Mammary epithelial cell (primary cell): ENCODE measurements at regions not wholly inside any gene's neighbourhood (a gene's known extent, or its start where the extent isn't known, plus 50 kb on each side); places are given as distances from the start of the nearest gene placed in this dataset.

Source experiments
- EZH2 ChIP-seq: IDR thresholded peaks from 2 replicates; pipeline ENCODE4 v1.6.1; 2012; ENCODE audit warnings: low read length, inconsistent platforms, borderline replicate concordance
- TF ChIP-seq, protein P1 (sequence below), 2 donors: IDR thresholded peaks in 1 of 2; conservative IDR thresholded peaks in 1 of 2; 2 replicates each; pipeline ENCODE4 v1.5.1; 2011 to 2012; ENCODE audit warnings: inconsistent platforms in 2 of 2, low read length in 2 of 2, mild to moderate bottlenecking in 2 of 2, control low read depth in 1 of 2, low read depth in 1 of 2; ENCODE audit not compliant: insufficient read depth in 1 of 2; ENCODE audit errors: extremely low read depth in 1 of 2

DNA sequence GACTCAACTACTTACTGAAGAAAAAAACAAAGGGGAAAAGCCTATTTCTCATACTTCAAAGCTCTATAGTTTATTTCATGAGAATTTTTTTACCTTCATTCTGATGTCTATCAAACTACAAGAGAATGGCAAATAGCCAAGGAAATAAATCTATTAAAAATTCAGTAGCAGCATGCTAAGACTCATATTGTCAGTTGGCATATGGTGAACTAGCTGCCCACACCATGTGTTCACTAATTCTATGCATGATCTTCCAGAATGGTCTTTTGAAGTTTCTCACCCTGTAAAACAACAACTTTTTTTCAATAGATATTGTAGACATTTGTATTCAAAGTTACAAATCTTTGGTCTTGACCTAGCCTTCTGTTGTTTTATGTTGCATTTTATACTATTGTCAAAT, 386.2 kb downstream of the RSL24D1 start:
- TF ChIP-seq, protein P1, sequence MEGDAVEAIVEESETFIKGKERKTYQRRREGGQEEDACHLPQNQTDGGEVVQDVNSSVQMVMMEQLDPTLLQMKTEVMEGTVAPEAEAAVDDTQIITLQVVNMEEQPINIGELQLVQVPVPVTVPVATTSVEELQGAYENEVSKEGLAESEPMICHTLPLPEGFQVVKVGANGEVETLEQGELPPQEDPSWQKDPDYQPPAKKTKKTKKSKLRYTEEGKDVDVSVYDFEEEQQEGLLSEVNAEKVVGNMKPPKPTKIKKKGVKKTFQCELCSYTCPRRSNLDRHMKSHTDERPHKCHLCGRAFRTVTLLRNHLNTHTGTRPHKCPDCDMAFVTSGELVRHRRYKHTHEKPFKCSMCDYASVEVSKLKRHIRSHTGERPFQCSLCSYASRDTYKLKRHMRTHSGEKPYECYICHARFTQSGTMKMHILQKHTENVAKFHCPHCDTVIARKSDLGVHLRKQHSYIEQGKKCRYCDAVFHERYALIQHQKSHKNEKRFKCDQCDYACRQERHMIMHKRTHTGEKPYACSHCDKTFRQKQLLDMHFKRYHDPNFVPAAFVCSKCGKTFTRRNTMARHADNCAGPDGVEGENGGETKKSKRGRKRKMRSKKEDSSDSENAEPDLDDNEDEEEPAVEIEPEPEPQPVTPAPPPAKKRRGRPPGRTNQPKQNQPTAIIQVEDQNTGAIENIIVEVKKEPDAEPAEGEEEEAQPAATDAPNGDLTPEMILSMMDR (conservative IDR thresholded peaks at IDR 0.05 in 1 of 2, IDR thresholded peaks at IDR 0.05 in 1 of 2; ENCODE audit: extremely low read depth in 1 of 2, insufficient read depth in 1 of 2, low read depth in 1 of 2, low read length in 2 of 2), result no peak
- TF ChIP-seq EZH2, result no peak
